GM21390 (cell line): ENCODE measurements at regions not wholly inside any gene's neighbourhood (a gene's known extent, or its start where the extent isn't known, plus 50 kb on each side); places are given as distances from the start of the nearest gene placed in this dataset.
A peak's percentile ranks its signal among the peaks of the same experiment; 100 is the strongest.

Experiments used
- ATAC-seq: cut with Tn5 transposase; IDR thresholded peaks from one replicate; pipeline ENCODE4 v1.9.1; 2021; ENCODE audit not compliant: unreplicated experiment

DNA sequence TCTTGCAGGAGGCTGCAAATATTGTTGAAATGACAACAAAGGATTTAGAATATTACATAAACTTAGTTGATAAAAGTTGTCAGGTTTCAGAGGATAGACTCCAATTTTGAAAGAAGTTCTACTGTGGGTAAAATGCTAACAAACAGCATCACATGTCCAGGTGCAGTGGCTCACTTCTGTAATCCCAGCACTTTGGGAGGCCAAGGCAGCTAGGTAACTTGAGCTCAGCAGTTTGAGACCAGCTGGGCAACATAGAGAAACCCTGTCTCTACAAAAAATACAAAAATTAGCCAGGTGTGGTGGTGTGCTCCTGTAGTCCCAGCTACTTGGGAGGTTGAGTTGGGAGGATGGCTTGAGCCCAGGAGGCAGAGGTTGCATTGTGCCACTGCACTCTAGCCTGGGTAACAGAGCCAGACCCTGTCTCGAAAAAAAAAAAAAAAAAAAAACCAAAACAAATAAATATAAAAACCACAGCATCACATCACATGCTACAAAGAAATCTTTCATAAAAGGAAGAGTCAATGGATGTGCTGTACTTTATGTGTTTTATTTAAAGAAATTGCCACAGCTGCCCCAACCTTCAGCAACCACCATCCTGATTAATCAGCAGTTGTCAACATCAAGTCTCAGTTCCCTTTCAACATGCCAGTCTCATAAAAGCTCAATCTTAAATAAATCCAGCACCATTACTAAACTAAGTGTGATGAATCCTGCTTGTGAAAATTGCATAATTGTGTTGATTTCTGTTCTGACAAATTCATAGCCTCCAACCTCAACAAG lies 83.2 kb upstream of the MBL2 start:
- ATAC-seq: no peak

DNA sequence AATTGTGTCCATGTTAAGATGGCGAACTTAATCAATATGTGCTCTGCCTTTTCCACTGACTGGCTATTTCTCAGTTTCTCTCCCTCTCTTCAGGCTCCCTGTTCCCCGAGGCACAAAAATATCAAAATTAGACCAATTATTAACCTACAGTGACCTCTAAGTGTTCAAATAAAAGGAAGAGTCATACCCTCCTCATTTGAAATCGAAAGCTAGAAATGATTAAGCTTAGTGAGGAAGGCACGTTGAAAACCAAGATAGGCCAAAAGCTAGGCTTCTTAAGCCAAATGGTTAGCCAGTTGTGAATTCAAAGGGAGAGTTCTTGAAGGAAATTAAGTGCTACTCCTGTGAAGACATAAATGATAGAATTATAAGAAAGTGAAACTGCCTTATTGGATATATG lies 81.1 kb upstream of the MBL2 start:
- ATAC-seq: peak; percentile 73

DNA sequence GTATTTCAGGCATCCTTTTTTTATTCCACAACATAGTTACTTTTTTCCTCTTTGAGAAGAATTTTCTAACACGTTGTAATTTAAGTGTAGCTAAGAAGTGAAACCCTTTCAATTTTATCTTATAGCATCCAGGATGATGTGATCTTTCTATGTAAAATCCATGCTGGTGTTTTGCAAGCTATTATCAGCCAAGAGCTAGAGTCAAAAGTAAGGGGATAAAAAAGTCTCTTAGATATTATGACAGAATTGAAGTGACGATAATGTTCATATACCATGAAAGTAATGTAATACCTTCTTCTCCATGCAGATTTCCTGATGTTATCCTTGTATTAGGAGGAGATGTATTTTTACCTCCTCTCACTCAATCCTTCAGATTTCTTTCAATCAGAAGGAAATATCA lies 64.2 kb upstream of the MBL2 start:
- no peak for ATAC-seq
